Uterus (tissue), 3 donors: ENCODE measurements at regions not wholly inside any gene's neighbourhood (a gene's known extent, or its start where the extent isn't known, plus 50 kb on each side); places are given as distances from the start of the nearest gene placed in this dataset.

Experiments used
- DNase-seq, 2 donors: peaks; one replicate each; pipeline ENCODE4 v3.0.0-alpha.2; 2019 to 2020
- H3K27ac ChIP-seq, 2 donors: fragments of 200-600 bp; sonication (generic); 1 replicate in 1 of 2; 2 replicates in 1 of 2; pipeline ENCODE4 v1.5.1; 2016 to 2018
- H3K27me3 ChIP-seq, 2 donors: fragments of 200-600 bp; sonication (generic); one replicate each; pipeline ENCODE4 v1.5.1; 2018 to 2019; ENCODE audit warnings: control low read depth in 1 of 2
- H3K36me3 ChIP-seq, 2 donors: fragments of 200-600 bp; sonication (generic); one replicate each; pipeline ENCODE4 v1.5.1; 2019; ENCODE audit warnings: control low read depth in 1 of 2
- H3K4me1 ChIP-seq, 2 donors: fragments of 200-600 bp; sonication (generic); one replicate each; pipeline ENCODE4 v1.5.1; 2018 to 2019; ENCODE audit warnings: control low read depth in 1 of 2
- H3K4me3 ChIP-seq, 2 donors: fragments of 200-600 bp; sonication (generic); 1 replicate in 1 of 2; 2 replicates in 1 of 2; pipeline ENCODE4 v1.5.1; 2018 to 2019; ENCODE audit warnings: mild to moderate bottlenecking in 1 of 2
- H3K9me3 ChIP-seq, 2 donors: fragments of 200-600 bp; sonication (generic); one replicate each; pipeline ENCODE4 v1.5.1; 2019; ENCODE audit warnings: control low read depth in 1 of 2
- POLR2A ChIP-seq, 2 donors: fragments of 450-650 bp; IDR thresholded peaks; one replicate each; pipeline ENCODE4 v1.6.1; 2016; ENCODE audit warnings: antibody characterized with exemption in 2 of 2, mild to moderate bottlenecking in 1 of 2, moderate library complexity in 1 of 2
- intact Hi-C: fragments of 100-400 bp; cut with DNase I; formaldehyde crosslinking; loops from one replicate; pipeline ENCODE4 v1.15.1; 2023; ENCODE audit warnings: low total_unique reads
- TF ChIP-seq, protein P1 (sequence below), 4 experiments: fragments of 200-600 bp in 2 of 4; fragments of 450-650 bp in 2 of 4; sonication (generic) in 2 of 4; IDR thresholded peaks; one replicate each; pipeline ENCODE4 v1.5.1; 2016 to 2019; ENCODE audit warnings: antibody characterized with exemption in 4 of 4, mild to moderate bottlenecking in 2 of 4, moderate library complexity in 1 of 4
- donor health status: DM: yes; HTN: yes; CAD: no.

DNA sequence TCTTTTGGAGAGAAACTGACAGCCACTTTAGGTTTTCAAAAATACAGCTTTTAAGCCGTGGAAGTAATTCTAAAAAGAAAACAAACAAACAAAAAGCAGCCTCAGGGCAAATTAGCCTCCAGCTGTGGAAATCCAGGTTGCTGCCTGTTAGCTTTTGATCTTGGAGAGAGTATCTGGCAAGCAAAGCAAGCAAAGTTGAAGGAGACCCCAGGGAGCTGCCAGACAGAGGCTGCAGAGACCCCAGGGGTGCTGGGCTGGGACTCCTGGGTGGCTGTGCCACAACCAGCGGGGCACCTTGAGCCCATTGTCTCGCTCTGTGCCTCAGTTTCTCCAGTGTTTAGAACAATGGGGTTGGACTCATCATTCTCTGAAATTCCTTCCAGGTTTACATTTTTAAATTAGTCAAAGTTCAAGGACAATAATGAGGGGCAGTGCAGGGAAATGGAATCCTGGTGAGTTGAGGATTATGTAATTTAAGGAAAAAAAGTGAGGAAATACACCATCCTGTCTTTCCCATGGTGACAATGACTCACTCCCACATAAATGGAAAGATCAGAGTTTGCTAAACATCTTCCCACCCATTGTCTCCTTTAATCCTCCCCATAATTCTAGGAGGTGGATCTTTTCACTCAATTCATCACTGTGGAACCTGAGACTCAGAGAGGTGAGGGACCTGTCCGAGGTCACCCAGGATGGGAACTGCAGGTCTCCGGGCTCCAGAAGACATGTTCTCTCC lies 480.5 kb downstream of the MATN1 start:
- TF ChIP-seq POLR2A (IDR thresholded peaks at IDR 0.05), result no peak
- TF ChIP-seq, protein P1, sequence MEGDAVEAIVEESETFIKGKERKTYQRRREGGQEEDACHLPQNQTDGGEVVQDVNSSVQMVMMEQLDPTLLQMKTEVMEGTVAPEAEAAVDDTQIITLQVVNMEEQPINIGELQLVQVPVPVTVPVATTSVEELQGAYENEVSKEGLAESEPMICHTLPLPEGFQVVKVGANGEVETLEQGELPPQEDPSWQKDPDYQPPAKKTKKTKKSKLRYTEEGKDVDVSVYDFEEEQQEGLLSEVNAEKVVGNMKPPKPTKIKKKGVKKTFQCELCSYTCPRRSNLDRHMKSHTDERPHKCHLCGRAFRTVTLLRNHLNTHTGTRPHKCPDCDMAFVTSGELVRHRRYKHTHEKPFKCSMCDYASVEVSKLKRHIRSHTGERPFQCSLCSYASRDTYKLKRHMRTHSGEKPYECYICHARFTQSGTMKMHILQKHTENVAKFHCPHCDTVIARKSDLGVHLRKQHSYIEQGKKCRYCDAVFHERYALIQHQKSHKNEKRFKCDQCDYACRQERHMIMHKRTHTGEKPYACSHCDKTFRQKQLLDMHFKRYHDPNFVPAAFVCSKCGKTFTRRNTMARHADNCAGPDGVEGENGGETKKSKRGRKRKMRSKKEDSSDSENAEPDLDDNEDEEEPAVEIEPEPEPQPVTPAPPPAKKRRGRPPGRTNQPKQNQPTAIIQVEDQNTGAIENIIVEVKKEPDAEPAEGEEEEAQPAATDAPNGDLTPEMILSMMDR (IDR thresholded peaks at IDR 0.05), result no peak
- intact Hi-C loops, result no loop called here
- DNase-seq, result no peak

DNA sequence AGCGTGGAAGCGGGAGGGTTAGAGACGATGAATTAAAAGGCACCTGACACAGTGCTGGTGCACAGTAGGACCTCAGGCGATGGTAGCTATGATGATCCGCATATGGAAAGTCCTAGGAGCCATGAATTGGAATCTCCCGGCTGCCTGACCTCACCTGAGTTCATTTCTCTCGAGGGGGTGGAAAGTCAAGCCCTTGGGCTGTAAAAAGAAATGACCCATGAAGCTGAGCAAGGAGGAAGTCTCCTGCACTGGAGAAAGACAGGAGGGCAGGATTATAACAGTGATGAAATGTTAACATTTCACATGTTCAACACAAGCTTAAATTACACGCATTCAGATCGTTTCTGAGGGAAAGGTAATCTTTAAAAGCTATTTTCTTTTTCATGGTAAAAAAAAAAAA lies 481.2 kb downstream of the MATN1 start:
- DNase-seq, result no peak
- Histone ChIP-seq H3K27ac (no peak overlapping the region), H3K4me3 (no peak overlapping the region), H3K27me3 (no peaks in the 10 kb centered on the region), H3K36me3 (no peaks in the 10 kb centered on the region), H3K9me3 (no peaks in the 10 kb centered on the region), H3K4me1 (no peaks in the 10 kb centered on the region)
- TF ChIP-seq, protein P1 (IDR thresholded peaks at IDR 0.05), result no peak
- TF ChIP-seq POLR2A (IDR thresholded peaks at IDR 0.05), result no peak
- intact Hi-C loops, result no loop called here

More for the DNA sequence above, 480.5 kb downstream of the MATN1 start:
- Histone ChIP-seq H3K4me3 (no peak overlapping the region), H3K4me1 (no peaks in the 10 kb centered on the region), H3K36me3 (no peaks in the 10 kb centered on the region), H3K9me3 (no peaks in the 10 kb centered on the region), H3K27me3 (no peaks in the 10 kb centered on the region), H3K27ac (no peak overlapping the region)

GRCh38 chr1:30241681-30242080 lies 481.7 kb downstream of the MATN1 start:
- H3K36me3 ChIP-seq, result no peaks in the 10 kb centered on the region
- TF ChIP-seq, protein P1 (IDR thresholded peaks at IDR 0.05), result no peak
- TF ChIP-seq POLR2A (IDR thresholded peaks at IDR 0.05), result no peak
- H3K4me3 ChIP-seq, result no peak overlapping the region
- H3K27ac ChIP-seq, result no peak overlapping the region
- no peak for DNase-seq
- H3K9me3 ChIP-seq, result no peaks in the 10 kb centered on the region
- H3K27me3 ChIP-seq, result no peaks in the 10 kb centered on the region
- intact Hi-C loops, result no loop called here
- no peaks in the 10 kb centered on the region for H3K4me1 ChIP-seq

- TF ChIP-seq POLR2A (IDR thresholded peaks at IDR 0.05), result no peak
- TF ChIP-seq, protein P1 (IDR thresholded peaks at IDR 0.05), result no peak
These were observed 489.3 kb downstream of the MATN1 start for GRCh38 chr1:30234091-30234490.

GRCh38 chr1:30232288-30232899 lies 491.0 kb downstream of the MATN1 start:
- no peaks in the 10 kb centered on the region for H3K36me3 ChIP-seq
- H3K27me3 ChIP-seq, result no peaks in the 10 kb centered on the region
- TF ChIP-seq POLR2A (IDR thresholded peaks at IDR 0.05), result no peak
- TF ChIP-seq, protein P1 (IDR thresholded peaks at IDR 0.05), result no peak
- no peaks in the 10 kb centered on the region for H3K9me3 ChIP-seq
- H3K4me1 ChIP-seq, result no peaks in the 10 kb centered on the region
- H3K27ac ChIP-seq, result no peak overlapping the region
- intact Hi-C loops, result no loop called here
- no peak for DNase-seq
- H3K4me3 ChIP-seq, result no peak overlapping the region

More at GRCh38 chr1:30234091-30234490, 489.3 kb downstream of the MATN1 start:
- Histone ChIP-seq H3K9me3 (no peaks in the 10 kb centered on the region), H3K27ac (no peak overlapping the region), H3K36me3 (no peaks in the 10 kb centered on the region), H3K4me3 (no peak overlapping the region), H3K4me1 (no peaks in the 10 kb centered on the region), H3K27me3 (no peaks in the 10 kb centered on the region)
- DNase-seq, result no peak
- intact Hi-C loops, result no loop called here
